ENCODE measurements at regions not wholly inside any gene's neighbourhood (a gene's known extent, or its start where the extent isn't known, plus 50 kb on each side); places are given as distances from the start of the nearest gene placed in this dataset.
A peak's percentile ranks its signal among the peaks of the same experiment; 100 is the strongest.

GRCh38 chr21:29238053-29238966 lies 60.4 kb upstream of the BACH1 start:
- no peak overlapping the region for H3K4me3 Mint-ChIP-seq (ENCODE audit: unreplicated experiment)
- DNase-seq (ENCODE audit: unreplicated experiment), result peak; percentile 55
- H3K9me3 Mint-ChIP-seq (ENCODE audit: unreplicated experiment), result no peaks in the 10 kb centered on the region
- no peaks in the 10 kb centered on the region for H3K36me3 Mint-ChIP-seq (ENCODE audit: insufficient read depth, unreplicated experiment)
- peak overlapping the region; percentile 1 for H3K27ac Mint-ChIP-seq (ENCODE audit: low read depth, unreplicated experiment)
- intact Hi-C loops (cut with micrococcal nuclease), result loop anchor here (10.0 kb wide), 1 partner anchor 56 kb away; the partner anchor contains the start of gene BACH1
- POLR2A ChIA-PET, result interaction anchor here (0.7 to 1.6 kb wide), 5 partner anchors 18 to 122 kb away, joined by 3 to 10 read pairs (median 4); no protein-coding TSS in a partner anchor
- peaks cover 25% of the 10 kb centered on the region for H3K4me1 Mint-ChIP-seq (ENCODE audit: insufficient read depth, unreplicated experiment)
- CTCF ChIA-PET, result no interaction called here
- TF ChIP-seq CTCF (IDR thresholded peaks at IDR 0.05; ENCODE audit: unreplicated experiment), result no peak
- no peaks in the 10 kb centered on the region for H3K27me3 Mint-ChIP-seq (ENCODE audit: insufficient read depth, unreplicated experiment)
- no TSS peak for BruUV-seq (replicated peaks)

- POLR2A ChIA-PET, result interaction anchor here (0.7 to 1.6 kb wide), 5 partner anchors 18 to 121 kb away, joined by 3 to 10 read pairs (median 4); no protein-coding TSS in a partner anchor
Measured at GRCh38 chr21:29238967-29239290, 59.8 kb upstream of the BACH1 start.

GRCh38 chr21:29240136-29240535 lies 58.6 kb upstream of the BACH1 start:
- POLR2A ChIA-PET, result interaction anchor here (0.7 to 1.5 kb wide), 2 partner anchors 59 to 94 kb away, joined by 4 to 5 read pairs; no protein-coding TSS in a partner anchor
- no TSS peak for BruUV-seq (replicated peaks)
- no peak for DNase-seq (ENCODE audit: unreplicated experiment)
- intact Hi-C loops (cut with micrococcal nuclease), result no loop called here
- Mint-ChIP-seq H3K27ac (ENCODE audit: low read depth, unreplicated experiment) (no peak overlapping the region), H3K9me3 (ENCODE audit: unreplicated experiment) (no peaks in the 10 kb centered on the region), H3K27me3 (ENCODE audit: insufficient read depth, unreplicated experiment) (no peaks in the 10 kb centered on the region), H3K36me3 (ENCODE audit: insufficient read depth, unreplicated experiment) (no peaks in the 10 kb centered on the region), H3K4me3 (ENCODE audit: unreplicated experiment) (no peak overlapping the region), H3K4me1 (ENCODE audit: insufficient read depth, unreplicated experiment) (peaks cover 23% of the 10 kb centered on the region)
- CTCF ChIA-PET, result no interaction called here
- TF ChIP-seq CTCF (IDR thresholded peaks at IDR 0.05; ENCODE audit: unreplicated experiment), result no peak

More at GRCh38 chr21:29238967-29239290, 59.8 kb upstream of the BACH1 start:
- BruUV-seq (replicated peaks), result no TSS peak
- intact Hi-C loops (cut with micrococcal nuclease), result loop anchor here (10.0 kb wide), 1 partner anchor 56 kb away; the partner anchor contains the start of gene BACH1
- Mint-ChIP-seq H3K36me3 (ENCODE audit: insufficient read depth, unreplicated experiment) (no peaks in the 10 kb centered on the region), H3K27me3 (ENCODE audit: insufficient read depth, unreplicated experiment) (no peaks in the 10 kb centered on the region), H3K27ac (ENCODE audit: low read depth, unreplicated experiment) (no peak overlapping the region), H3K4me3 (ENCODE audit: unreplicated experiment) (no peak overlapping the region), H3K4me1 (ENCODE audit: insufficient read depth, unreplicated experiment) (peaks cover 23% of the 10 kb centered on the region), H3K9me3 (ENCODE audit: unreplicated experiment) (no peaks in the 10 kb centered on the region)
- TF ChIP-seq CTCF (IDR thresholded peaks at IDR 0.05; ENCODE audit: unreplicated experiment), result no peak
- DNase-seq (ENCODE audit: unreplicated experiment), result peak; percentile 41
- CTCF ChIA-PET, result no interaction called here

GRCh38 chr21:29242201-29242600 lies 56.5 kb upstream of the BACH1 start:
- CTCF ChIA-PET, result no interaction called here
- H3K27me3 Mint-ChIP-seq (ENCODE audit: insufficient read depth, unreplicated experiment), result no peaks in the 10 kb centered on the region
- BruUV-seq (replicated peaks), result no TSS peak
- peaks cover 19% of the 10 kb centered on the region for H3K4me1 Mint-ChIP-seq (ENCODE audit: insufficient read depth, unreplicated experiment)
- POLR2A ChIA-PET, result interaction anchor here (0.7 to 0.8 kb wide), 2 partner anchors 15 to 53 kb away, joined by 3 read pairs; no protein-coding TSS in a partner anchor
- TF ChIP-seq CTCF (IDR thresholded peaks at IDR 0.05; ENCODE audit: unreplicated experiment), result no peak
- intact Hi-C loops (cut with micrococcal nuclease), result no loop called here
- H3K27ac Mint-ChIP-seq (ENCODE audit: low read depth, unreplicated experiment), result no peak overlapping the region
- no peaks in the 10 kb centered on the region for H3K36me3 Mint-ChIP-seq (ENCODE audit: insufficient read depth, unreplicated experiment)
- no peak overlapping the region for H3K4me3 Mint-ChIP-seq (ENCODE audit: unreplicated experiment)
- no peak for DNase-seq (ENCODE audit: unreplicated experiment)
- H3K9me3 Mint-ChIP-seq (ENCODE audit: unreplicated experiment), result no peaks in the 10 kb centered on the region

All from MCF 10A (cell line).